Nephron (organoid): ENCODE measurements at regions not wholly inside any gene's neighbourhood (a gene's known extent, or its start where the extent isn't known, plus 50 kb on each side); places are given as distances from the start of the nearest gene placed in this dataset.
"Not testable (repeated sequence)": the region's sequence is repeated elsewhere in the genome, so short reads cannot be mapped to it uniquely, and the experiment has no call there.

ENCODE experiments used
- H3K27ac Mint-ChIP-seq, 3 experiments: 2 replicates each; pipeline ENCODE4 v1.8.0; 2020; ENCODE audit warnings: mixed read lengths in 3 of 3, mild to moderate bottlenecking in 2 of 3, moderate library complexity in 1 of 3
- H3K27me3 Mint-ChIP-seq: 2 replicates; pipeline ENCODE4 v1.8.0; 2021; ENCODE audit warnings: low read depth, mild to moderate bottlenecking, moderate library complexity, mixed read lengths
- H3K36me3 Mint-ChIP-seq: 2 replicates; pipeline ENCODE4 v1.8.0; 2020; ENCODE audit warnings: low read depth, mixed read lengths
- H3K4me1 Mint-ChIP-seq: 2 replicates; pipeline ENCODE4 v1.8.0; 2020; ENCODE audit warnings: mixed read lengths
- H3K4me3 Mint-ChIP-seq, 3 experiments: 2 replicates each; pipeline ENCODE4 v1.8.0; 2020; ENCODE audit warnings: mild to moderate bottlenecking in 3 of 3, mixed read lengths in 3 of 3, moderate library complexity in 2 of 3
- H3K9me3 Mint-ChIP-seq: 2 replicates; pipeline ENCODE4 v1.8.0; 2020; ENCODE audit warnings: mixed read lengths
- TF ChIP-seq, protein P1 (sequence below), 3 experiments: fragments of 200-600 bp; sonication (generic); IDR thresholded peaks; one replicate each; pipeline ENCODE4 v1.5.0; 2021; ENCODE audit warnings: antibody characterized with exemption in 3 of 3; ENCODE audit not compliant: unreplicated experiment in 3 of 3

- no peak overlapping the region for H3K4me3 Mint-ChIP-seq
- no peaks in the 10 kb centered on the region for H3K9me3 Mint-ChIP-seq
- H3K36me3 Mint-ChIP-seq: no peaks in the 10 kb centered on the region
- TF ChIP-seq, protein P1, sequence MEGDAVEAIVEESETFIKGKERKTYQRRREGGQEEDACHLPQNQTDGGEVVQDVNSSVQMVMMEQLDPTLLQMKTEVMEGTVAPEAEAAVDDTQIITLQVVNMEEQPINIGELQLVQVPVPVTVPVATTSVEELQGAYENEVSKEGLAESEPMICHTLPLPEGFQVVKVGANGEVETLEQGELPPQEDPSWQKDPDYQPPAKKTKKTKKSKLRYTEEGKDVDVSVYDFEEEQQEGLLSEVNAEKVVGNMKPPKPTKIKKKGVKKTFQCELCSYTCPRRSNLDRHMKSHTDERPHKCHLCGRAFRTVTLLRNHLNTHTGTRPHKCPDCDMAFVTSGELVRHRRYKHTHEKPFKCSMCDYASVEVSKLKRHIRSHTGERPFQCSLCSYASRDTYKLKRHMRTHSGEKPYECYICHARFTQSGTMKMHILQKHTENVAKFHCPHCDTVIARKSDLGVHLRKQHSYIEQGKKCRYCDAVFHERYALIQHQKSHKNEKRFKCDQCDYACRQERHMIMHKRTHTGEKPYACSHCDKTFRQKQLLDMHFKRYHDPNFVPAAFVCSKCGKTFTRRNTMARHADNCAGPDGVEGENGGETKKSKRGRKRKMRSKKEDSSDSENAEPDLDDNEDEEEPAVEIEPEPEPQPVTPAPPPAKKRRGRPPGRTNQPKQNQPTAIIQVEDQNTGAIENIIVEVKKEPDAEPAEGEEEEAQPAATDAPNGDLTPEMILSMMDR (IDR thresholded peaks at IDR 0.05; ENCODE audit: unreplicated experiment in 3 of 3): no peak
- H3K4me1 Mint-ChIP-seq: peaks cover 29% of the 10 kb centered on the region
- H3K27ac Mint-ChIP-seq: no peak overlapping the region
- H3K27me3 Mint-ChIP-seq: peaks cover 7% of the 10 kb centered on the region
Measured at GRCh38 chr5:71929003-71929402, 178.3 kb upstream of the MAP1B start.

GRCh38 chr5:71930554-71930953 lies 176.7 kb upstream of the MAP1B start:
- H3K36me3 Mint-ChIP-seq, H3K27me3 Mint-ChIP-seq, H3K4me3 Mint-ChIP-seq, H3K27ac Mint-ChIP-seq, H3K9me3 Mint-ChIP-seq: not testable (repeated sequence)
- peaks cover 15% of the 10 kb centered on the region for H3K4me1 Mint-ChIP-seq

- Mint-ChIP-seq H3K4me1 (peaks cover 11% of the 10 kb centered on the region), H3K27me3 (peaks cover 7% of the 10 kb centered on the region), H3K36me3 (no peaks in the 10 kb centered on the region), H3K4me3 (no peak overlapping the region), H3K27ac (peak overlapping the region in 2 of 3 experiments; percentile 1 to 15), H3K9me3 (no peaks in the 10 kb centered on the region)
- TF ChIP-seq, protein P1 (IDR thresholded peaks at IDR 0.05; ENCODE audit: unreplicated experiment in 3 of 3): no peak
Measured at GRCh38 chr5:71932131-71932654, 175.1 kb upstream of the MAP1B start.

- peaks cover 11% of the 10 kb centered on the region for H3K4me1 Mint-ChIP-seq
- TF ChIP-seq, protein P1 (IDR thresholded peaks at IDR 0.05; ENCODE audit: unreplicated experiment in 3 of 3): no peak
- peaks cover 7% of the 10 kb centered on the region for H3K27me3 Mint-ChIP-seq
- H3K4me3 Mint-ChIP-seq: no peak overlapping the region
- H3K36me3 Mint-ChIP-seq: no peaks in the 10 kb centered on the region
- peak overlapping the region in 2 of 3 experiments; percentile 1 to 15 for H3K27ac Mint-ChIP-seq
- no peaks in the 10 kb centered on the region for H3K9me3 Mint-ChIP-seq
Measured at GRCh38 chr5:71932655-71933338, 174.5 kb upstream of the MAP1B start.

GRCh38 chr5:71934322-71934721 lies 173.0 kb upstream of the MAP1B start:
- Mint-ChIP-seq H3K27ac (no peak overlapping the region), H3K9me3 (no peaks in the 10 kb centered on the region), H3K36me3 (no peaks in the 10 kb centered on the region), H3K4me3 (no peak overlapping the region), H3K27me3 (peaks cover 13% of the 10 kb centered on the region), H3K4me1 (peaks cover 24% of the 10 kb centered on the region)
- TF ChIP-seq, protein P1 (IDR thresholded peaks at IDR 0.05; ENCODE audit: unreplicated experiment in 3 of 3): no peak

GRCh38 chr5:71937921-71938698 lies 169.2 kb upstream of the MAP1B start:
- H3K9me3 Mint-ChIP-seq: no peaks in the 10 kb centered on the region
- peaks cover 20% of the 10 kb centered on the region for H3K4me1 Mint-ChIP-seq
- H3K27me3 Mint-ChIP-seq: peaks cover 13% of the 10 kb centered on the region
- TF ChIP-seq, protein P1 (IDR thresholded peaks at IDR 0.05; ENCODE audit: unreplicated experiment in 3 of 3): no peak
- no peaks in the 10 kb centered on the region for H3K36me3 Mint-ChIP-seq
- no peak overlapping the region for H3K4me3 Mint-ChIP-seq
- no peak overlapping the region for H3K27ac Mint-ChIP-seq
